SK-N-SH (cell line): ENCODE measurements at regions not wholly inside any gene's neighbourhood (a gene's known extent, or its start where the extent isn't known, plus 50 kb on each side); places are given as distances from the start of the nearest gene placed in this dataset.

Source experiments
- EP300 ChIP-seq, 2 experiments: IDR thresholded peaks; 2 replicates each; pipeline versions ENCODE4 v1.4.0 to v1.6.1; 2012; ENCODE audit warnings: borderline replicate concordance in 1 of 2, low read depth in 1 of 2, low read length in 1 of 2
- JUND ChIP-seq: IDR thresholded peaks from 2 replicates; pipeline ENCODE4 v1.4.0; 2012
- MEF2A ChIP-seq: IDR thresholded peaks from 2 replicates; pipeline ENCODE4 v1.4.0; 2012; ENCODE audit warnings: low read depth, borderline replicate concordance
- NFIC ChIP-seq: IDR thresholded peaks from 2 replicates; pipeline ENCODE4 v1.4.0; 2012; ENCODE audit warnings: borderline replicate concordance
- PBX3 ChIP-seq: IDR thresholded peaks from 2 replicates; pipeline ENCODE4; 2012
- RFX5 ChIP-seq: IDR thresholded peaks from 2 replicates; pipeline ENCODE4 v1.6.1; 2012; ENCODE audit warnings: mild to moderate bottlenecking, improper control_type of control experiment, low read length
- SIN3A ChIP-seq: IDR thresholded peaks from 2 replicates; pipeline ENCODE4 v1.6.1; 2012; ENCODE audit warnings: low read depth, mild to moderate bottlenecking, low read length, moderate library complexity, borderline replicate concordance
- TF ChIP-seq, protein P1 (sequence below): fragments of 200-600 bp; sonication (generic); IDR thresholded peaks from 2 replicates; pipeline ENCODE4 v1.6.1; 2017; ENCODE audit warnings: antibody characterized with exemption, mild to moderate bottlenecking, moderate library complexity
- TF ChIP-seq, protein P2 (sequence below): IDR thresholded peaks from 2 replicates; pipeline ENCODE4 v1.4.0; 2012; ENCODE audit warnings: low read depth

DNA sequence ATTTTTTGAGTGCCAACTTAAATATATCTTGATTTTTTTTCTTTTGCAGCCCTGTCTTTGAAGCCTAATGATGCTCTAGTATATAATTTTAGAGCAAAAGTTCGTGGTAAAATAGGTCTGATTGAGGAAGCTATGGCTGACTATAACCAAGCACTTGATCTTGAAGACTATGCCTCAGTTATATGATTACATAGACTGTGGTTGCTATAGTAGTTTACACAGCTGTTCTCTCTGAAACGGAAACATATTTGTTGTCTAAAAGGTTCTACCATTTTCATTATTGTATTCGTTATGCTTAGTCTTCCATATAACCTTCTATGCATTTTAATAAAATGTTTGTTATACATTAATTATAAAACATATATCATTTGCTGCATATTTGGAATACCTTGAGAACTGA lies 246.7 kb downstream of the TTC6 start:
- TF ChIP-seq SIN3A (no peak), RFX5 (no peak), EP300 (IDR thresholded peaks at IDR 0.05; ENCODE audit: borderline replicate concordance in 1 of 2, low read depth in 1 of 2, low read length in 1 of 2) (no peak), JUND (no peak), NFIC (no peak), PBX3 (no peak), MEF2A (no peak)
- TF ChIP-seq, protein P1, sequence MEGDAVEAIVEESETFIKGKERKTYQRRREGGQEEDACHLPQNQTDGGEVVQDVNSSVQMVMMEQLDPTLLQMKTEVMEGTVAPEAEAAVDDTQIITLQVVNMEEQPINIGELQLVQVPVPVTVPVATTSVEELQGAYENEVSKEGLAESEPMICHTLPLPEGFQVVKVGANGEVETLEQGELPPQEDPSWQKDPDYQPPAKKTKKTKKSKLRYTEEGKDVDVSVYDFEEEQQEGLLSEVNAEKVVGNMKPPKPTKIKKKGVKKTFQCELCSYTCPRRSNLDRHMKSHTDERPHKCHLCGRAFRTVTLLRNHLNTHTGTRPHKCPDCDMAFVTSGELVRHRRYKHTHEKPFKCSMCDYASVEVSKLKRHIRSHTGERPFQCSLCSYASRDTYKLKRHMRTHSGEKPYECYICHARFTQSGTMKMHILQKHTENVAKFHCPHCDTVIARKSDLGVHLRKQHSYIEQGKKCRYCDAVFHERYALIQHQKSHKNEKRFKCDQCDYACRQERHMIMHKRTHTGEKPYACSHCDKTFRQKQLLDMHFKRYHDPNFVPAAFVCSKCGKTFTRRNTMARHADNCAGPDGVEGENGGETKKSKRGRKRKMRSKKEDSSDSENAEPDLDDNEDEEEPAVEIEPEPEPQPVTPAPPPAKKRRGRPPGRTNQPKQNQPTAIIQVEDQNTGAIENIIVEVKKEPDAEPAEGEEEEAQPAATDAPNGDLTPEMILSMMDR, result no peak
- TF ChIP-seq, protein P2, sequence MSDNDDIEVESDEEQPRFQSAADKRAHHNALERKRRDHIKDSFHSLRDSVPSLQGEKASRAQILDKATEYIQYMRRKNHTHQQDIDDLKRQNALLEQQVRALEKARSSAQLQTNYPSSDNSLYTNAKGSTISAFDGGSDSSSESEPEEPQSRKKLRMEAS, result no peak
